ENCODE measurements at regions not wholly inside any gene's neighbourhood (a gene's known extent, or its start where the extent isn't known, plus 50 kb on each side); places are given as distances from the start of the nearest gene placed in this dataset.

DNA sequence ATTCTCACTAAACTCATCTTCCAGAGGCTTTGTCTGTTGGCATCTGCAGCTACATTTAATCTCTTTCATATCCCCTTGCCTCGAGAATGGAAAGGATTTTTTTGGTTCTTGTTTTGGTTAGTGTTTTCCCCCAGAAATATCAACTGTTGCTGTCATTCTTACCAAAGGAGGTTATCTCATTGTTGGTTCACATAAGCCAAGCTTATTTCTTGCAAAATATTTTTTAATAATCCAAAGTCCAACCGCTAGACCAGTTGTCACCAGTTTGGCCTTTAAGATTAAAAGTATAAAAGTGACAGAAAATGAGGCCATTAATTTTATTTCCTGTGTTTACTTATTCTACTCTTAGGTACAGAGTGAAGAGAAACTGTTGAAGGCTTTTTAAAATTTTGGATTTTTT is 66.5 kb upstream of the PROX1 start:
- TF ChIP-seq ZFP30 (CRISPR knock-in tag; IDR thresholded peaks at IDR 0.05) (no peak), ZFP3 (CRISPR knock-in tag; IDR thresholded peaks at IDR 0.05) (no peak), OSR1 (CRISPR knock-in tag; IDR thresholded peaks at IDR 0.05) (no peak), BACH2 (CRISPR knock-in tag; IDR thresholded peaks at IDR 0.05; ENCODE audit: borderline replicate concordance) (no peak), CREB5 (CRISPR knock-in tag; IDR thresholded peaks at IDR 0.05; ENCODE audit: low read depth) (no peak), ZNF8 (CRISPR knock-in tag; IDR thresholded peaks at IDR 0.05) (no peak)
- TF ChIP-seq, protein P1, sequence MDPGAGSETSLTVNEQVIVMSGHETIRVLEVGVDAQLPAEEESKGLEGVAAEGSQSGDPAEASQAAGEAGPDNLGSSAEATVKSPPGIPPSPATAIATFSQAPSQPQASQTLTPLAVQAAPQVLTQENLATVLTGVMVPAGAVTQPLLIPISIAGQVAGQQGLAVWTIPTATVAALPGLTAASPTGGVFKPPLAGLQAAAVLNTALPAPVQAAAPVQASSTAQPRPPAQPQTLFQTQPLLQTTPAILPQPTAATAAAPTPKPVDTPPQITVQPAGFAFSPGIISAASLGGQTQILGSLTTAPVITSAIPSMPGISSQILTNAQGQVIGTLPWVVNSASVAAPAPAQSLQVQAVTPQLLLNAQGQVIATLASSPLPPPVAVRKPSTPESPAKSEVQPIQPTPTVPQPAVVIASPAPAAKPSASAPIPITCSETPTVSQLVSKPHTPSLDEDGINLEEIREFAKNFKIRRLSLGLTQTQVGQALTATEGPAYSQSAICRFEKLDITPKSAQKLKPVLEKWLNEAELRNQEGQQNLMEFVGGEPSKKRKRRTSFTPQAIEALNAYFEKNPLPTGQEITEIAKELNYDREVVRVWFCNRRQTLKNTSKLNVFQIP (CRISPR knock-in tag; IDR thresholded peaks at IDR 0.05; ENCODE audit: borderline replicate concordance, low read depth) = no peak
- no peak for ATAC-seq

DNA sequence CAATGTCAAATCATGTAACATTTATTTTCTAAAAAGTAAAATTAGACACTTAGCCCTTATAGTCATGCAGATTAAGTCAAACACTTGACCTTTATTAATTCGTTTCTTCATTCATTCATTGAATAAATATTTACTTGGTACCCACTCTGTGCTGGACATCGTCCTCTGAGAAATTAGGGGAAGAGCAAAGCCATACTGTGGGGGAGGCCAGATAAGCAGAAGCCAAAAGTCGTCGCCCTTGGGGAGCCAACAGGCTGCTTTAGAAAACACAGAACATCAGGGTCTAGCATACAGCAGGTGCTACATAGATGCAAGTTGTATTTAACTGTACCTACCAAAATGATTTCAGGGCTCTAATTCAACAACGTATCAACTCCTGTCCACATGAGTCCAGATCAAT is 66.1 kb upstream of the PROX1 start:
- TF ChIP-seq ESRRG (CRISPR knock-in tag; IDR thresholded peaks at IDR 0.05) (no peak), ZFP30 (CRISPR knock-in tag; IDR thresholded peaks at IDR 0.05) (no peak), OSR1 (CRISPR knock-in tag; IDR thresholded peaks at IDR 0.05) (no peak), ISL1 (CRISPR knock-in tag; IDR thresholded peaks at IDR 0.05) (no peak)
- TF ChIP-seq, protein P2, sequence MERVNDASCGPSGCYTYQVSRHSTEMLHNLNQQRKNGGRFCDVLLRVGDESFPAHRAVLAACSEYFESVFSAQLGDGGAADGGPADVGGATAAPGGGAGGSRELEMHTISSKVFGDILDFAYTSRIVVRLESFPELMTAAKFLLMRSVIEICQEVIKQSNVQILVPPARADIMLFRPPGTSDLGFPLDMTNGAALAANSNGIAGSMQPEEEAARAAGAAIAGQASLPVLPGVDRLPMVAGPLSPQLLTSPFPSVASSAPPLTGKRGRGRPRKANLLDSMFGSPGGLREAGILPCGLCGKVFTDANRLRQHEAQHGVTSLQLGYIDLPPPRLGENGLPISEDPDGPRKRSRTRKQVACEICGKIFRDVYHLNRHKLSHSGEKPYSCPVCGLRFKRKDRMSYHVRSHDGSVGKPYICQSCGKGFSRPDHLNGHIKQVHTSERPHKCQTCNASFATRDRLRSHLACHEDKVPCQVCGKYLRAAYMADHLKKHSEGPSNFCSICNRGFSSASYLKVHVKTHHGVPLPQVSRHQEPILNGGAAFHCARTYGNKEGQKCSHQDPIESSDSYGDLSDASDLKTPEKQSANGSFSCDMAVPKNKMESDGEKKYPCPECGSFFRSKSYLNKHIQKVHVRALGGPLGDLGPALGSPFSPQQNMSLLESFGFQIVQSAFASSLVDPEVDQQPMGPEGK (CRISPR knock-in tag; IDR thresholded peaks at IDR 0.05; ENCODE audit: borderline replicate concordance) = no peak
- no peak for ATAC-seq

- no peak for ATAC-seq
- no peak for TF ChIP-seq TOX (CRISPR knock-in tag; IDR thresholded peaks at IDR 0.05; ENCODE audit: borderline replicate concordance)
- TF ChIP-seq ZNF565 (CRISPR knock-in tag; conservative IDR thresholded peaks at IDR 0.05; ENCODE audit: low read depth) = no peak
- no peak for TF ChIP-seq ISL1 (CRISPR knock-in tag; IDR thresholded peaks at IDR 0.05)
- TF ChIP-seq OSR1 (CRISPR knock-in tag; IDR thresholded peaks at IDR 0.05) = no peak
- TF ChIP-seq BACH2 (CRISPR knock-in tag; IDR thresholded peaks at IDR 0.05; ENCODE audit: borderline replicate concordance) = no peak
- no peak for TF ChIP-seq SNAI2 (CRISPR knock-in tag; IDR thresholded peaks at IDR 0.05)
- TF ChIP-seq GLIS3 (CRISPR knock-in tag; IDR thresholded peaks at IDR 0.05) = no peak
- TF ChIP-seq, protein P2 (CRISPR knock-in tag; IDR thresholded peaks at IDR 0.05; ENCODE audit: borderline replicate concordance) = no peak
- no peak for TF ChIP-seq ZFP3 (CRISPR knock-in tag; IDR thresholded peaks at IDR 0.05)
- TF ChIP-seq, protein P3, sequence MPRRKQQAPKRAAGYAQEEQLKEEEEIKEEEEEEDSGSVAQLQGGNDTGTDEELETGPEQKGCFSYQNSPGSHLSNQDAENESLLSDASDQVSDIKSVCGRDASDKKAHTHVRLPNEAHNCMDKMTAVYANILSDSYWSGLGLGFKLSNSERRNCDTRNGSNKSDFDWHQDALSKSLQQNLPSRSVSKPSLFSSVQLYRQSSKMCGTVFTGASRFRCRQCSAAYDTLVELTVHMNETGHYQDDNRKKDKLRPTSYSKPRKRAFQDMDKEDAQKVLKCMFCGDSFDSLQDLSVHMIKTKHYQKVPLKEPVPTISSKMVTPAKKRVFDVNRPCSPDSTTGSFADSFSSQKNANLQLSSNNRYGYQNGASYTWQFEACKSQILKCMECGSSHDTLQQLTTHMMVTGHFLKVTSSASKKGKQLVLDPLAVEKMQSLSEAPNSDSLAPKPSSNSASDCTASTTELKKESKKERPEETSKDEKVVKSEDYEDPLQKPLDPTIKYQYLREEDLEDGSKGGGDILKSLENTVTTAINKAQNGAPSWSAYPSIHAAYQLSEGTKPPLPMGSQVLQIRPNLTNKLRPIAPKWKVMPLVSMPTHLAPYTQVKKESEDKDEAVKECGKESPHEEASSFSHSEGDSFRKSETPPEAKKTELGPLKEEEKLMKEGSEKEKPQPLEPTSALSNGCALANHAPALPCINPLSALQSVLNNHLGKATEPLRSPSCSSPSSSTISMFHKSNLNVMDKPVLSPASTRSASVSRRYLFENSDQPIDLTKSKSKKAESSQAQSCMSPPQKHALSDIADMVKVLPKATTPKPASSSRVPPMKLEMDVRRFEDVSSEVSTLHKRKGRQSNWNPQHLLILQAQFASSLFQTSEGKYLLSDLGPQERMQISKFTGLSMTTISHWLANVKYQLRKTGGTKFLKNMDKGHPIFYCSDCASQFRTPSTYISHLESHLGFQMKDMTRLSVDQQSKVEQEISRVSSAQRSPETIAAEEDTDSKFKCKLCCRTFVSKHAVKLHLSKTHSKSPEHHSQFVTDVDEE (CRISPR knock-in tag; IDR thresholded peaks at IDR 0.05) = no peak
- TF ChIP-seq ZNF70 (CRISPR knock-in tag; IDR thresholded peaks at IDR 0.05) = no peak
- TF ChIP-seq ESRRG (CRISPR knock-in tag; IDR thresholded peaks at IDR 0.05) = no peak
Measured at GRCh38 chr1:213925531-213926182, 62.1 kb upstream of the PROX1 start.

DNA sequence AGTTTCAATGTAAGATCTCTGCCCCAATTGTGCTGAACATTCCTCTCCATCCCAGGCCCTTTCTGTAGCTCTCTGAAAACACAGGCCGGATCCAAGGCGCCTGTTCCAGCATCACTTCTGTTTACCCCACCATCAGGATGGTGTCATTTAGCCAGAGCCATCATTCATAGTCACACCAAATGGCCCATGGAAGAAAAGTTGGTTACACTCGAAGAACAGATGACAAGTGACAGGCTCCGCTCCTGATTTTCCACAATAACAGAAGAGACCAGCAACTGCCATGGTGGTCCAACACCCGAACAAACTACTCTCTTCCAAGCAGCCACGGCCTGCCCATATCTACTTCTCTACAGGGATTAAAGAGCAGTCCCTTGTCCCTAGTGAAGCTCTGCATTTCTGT is 59.9 kb upstream of the PROX1 start:
- ATAC-seq = no peak
- TF ChIP-seq BACH2 (CRISPR knock-in tag; IDR thresholded peaks at IDR 0.05; ENCODE audit: borderline replicate concordance) = no peak
- TF ChIP-seq, protein P3 (CRISPR knock-in tag; IDR thresholded peaks at IDR 0.05) = no peak
- TF ChIP-seq, protein P2 (CRISPR knock-in tag; IDR thresholded peaks at IDR 0.05; ENCODE audit: borderline replicate concordance) = no peak
- TF ChIP-seq TCF4 (CRISPR knock-in tag; IDR thresholded peaks at IDR 0.05; ENCODE audit: borderline replicate concordance) = no peak
- no peak for TF ChIP-seq PPARA (CRISPR knock-in tag; IDR thresholded peaks at IDR 0.05; ENCODE audit: borderline replicate concordance)
- no peak for TF ChIP-seq ARNTL (CRISPR knock-in tag; IDR thresholded peaks at IDR 0.05; ENCODE audit: borderline replicate concordance, low read depth)

All from SK-N-SH treated with all-trans-retinoic acid at 6 μM for 48 hours (cell line).